ENCODE measurements at regions not wholly inside any gene's neighbourhood (a gene's known extent, or its start where the extent isn't known, plus 50 kb on each side); places are given as distances from the start of the nearest gene placed in this dataset.

DNA sequence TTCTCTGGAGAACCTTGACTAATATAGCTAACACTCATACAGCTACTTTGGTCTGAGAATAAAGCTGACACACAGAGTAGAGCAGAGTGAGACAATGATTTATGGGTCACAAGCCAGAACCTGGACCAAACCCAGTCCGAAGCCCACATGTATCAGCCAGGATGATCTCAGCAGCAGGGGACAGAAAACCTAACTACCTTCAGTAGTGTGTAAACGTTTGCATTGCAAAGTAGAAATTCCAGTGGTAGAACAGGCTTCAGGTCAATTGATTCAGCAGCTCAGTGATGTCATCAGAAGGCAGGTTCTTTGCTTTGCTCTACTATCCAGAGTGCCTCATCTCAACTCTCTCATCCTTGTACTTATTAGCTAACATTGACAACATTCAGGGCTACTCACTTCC, 62.5 kb upstream of the PALS2 start:
- no peak overlapping the region for H3K27ac ChIP-seq
- H3K27me3 ChIP-seq (ENCODE audit: insufficient read depth, low read depth, severe bottlenecking): no peaks in the 10 kb centered on the region
- no peak for DNase-seq
- no peaks in the 10 kb centered on the region for H3K36me3 ChIP-seq
- TF ChIP-seq, protein P1, sequence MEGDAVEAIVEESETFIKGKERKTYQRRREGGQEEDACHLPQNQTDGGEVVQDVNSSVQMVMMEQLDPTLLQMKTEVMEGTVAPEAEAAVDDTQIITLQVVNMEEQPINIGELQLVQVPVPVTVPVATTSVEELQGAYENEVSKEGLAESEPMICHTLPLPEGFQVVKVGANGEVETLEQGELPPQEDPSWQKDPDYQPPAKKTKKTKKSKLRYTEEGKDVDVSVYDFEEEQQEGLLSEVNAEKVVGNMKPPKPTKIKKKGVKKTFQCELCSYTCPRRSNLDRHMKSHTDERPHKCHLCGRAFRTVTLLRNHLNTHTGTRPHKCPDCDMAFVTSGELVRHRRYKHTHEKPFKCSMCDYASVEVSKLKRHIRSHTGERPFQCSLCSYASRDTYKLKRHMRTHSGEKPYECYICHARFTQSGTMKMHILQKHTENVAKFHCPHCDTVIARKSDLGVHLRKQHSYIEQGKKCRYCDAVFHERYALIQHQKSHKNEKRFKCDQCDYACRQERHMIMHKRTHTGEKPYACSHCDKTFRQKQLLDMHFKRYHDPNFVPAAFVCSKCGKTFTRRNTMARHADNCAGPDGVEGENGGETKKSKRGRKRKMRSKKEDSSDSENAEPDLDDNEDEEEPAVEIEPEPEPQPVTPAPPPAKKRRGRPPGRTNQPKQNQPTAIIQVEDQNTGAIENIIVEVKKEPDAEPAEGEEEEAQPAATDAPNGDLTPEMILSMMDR (IDR thresholded peaks at IDR 0.05; ENCODE audit: low read depth, low read length): no peak
- no peak overlapping the region for H3K4me3 ChIP-seq (ENCODE audit: low read depth, low read length)
- no peaks in the 10 kb centered on the region for H3K9me3 ChIP-seq (ENCODE audit: severe bottlenecking)

DNA sequence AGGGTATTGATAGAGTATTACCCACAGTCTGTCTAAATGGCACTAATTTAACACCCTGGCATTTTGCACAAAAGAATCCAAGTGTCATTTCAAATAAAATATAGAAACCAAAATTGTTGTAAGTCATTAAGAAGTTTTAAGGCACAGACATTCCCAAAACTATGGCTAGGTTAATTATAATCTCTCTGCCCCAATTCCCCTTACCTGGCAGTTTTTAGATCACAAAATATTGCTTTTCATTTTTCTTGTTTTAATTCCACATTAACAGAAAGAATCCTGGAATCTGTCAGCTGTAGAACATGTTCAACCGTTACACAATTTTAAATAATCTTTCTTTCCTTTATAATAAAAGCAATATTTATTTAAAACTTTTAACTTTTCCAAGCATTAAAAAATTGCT, 56.1 kb upstream of the PALS2 start:
- Histone ChIP-seq H3K9me3 (ENCODE audit: severe bottlenecking) (no peaks in the 10 kb centered on the region), H3K4me3 (ENCODE audit: low read depth, low read length) (no peak overlapping the region), H3K27me3 (ENCODE audit: insufficient read depth, low read depth, severe bottlenecking) (no peaks in the 10 kb centered on the region), H3K27ac (no peak overlapping the region), H3K36me3 (no peaks in the 10 kb centered on the region)
- TF ChIP-seq, protein P1 (IDR thresholded peaks at IDR 0.05; ENCODE audit: low read depth, low read length): no peak
- DNase-seq: no peak

DNA sequence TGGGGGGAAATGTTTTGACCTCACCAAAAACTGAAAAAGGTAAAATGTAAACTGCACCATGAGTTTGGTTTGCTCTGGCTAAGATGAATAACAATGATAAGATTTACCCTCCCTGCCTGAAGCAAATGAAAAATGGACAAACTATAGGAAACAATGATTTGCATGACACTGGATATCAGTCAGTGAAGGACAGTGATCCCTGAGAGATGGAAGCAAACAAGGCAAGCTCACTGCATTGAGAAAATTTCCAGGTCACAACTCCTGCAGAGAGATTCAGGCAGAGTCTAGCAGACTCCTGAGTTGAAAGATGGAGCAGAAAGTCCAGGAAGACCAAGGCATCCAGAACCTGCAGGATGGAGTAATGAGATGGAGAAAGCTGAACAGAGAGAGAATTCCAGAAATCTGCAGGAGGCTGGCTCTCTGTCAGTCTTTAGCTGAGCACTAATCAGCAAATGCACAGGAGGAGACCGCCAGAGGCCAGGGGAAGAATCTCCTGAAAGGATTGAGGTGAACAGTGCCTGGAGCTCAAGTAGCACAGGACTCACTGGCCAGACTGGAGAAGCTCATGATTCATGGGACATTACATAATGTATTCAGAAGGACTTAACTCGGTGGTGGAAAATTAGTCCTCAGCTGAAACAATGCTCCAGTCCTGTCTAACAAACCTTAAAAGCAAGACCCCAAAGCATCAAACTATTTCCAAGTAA, 51.2 kb upstream of the PALS2 start:
- Histone ChIP-seq H3K9me3 (ENCODE audit: severe bottlenecking) (no peaks in the 10 kb centered on the region), H3K27me3 (ENCODE audit: insufficient read depth, low read depth, severe bottlenecking) (no peaks in the 10 kb centered on the region), H3K36me3 (no peaks in the 10 kb centered on the region), H3K4me3 (ENCODE audit: low read depth, low read length) (no peak overlapping the region), H3K27ac (no peak overlapping the region)
- TF ChIP-seq, protein P1 (IDR thresholded peaks at IDR 0.05; ENCODE audit: low read depth, low read length): no peak
- DNase-seq: no peak
